ENCODE measurements at regions not wholly inside any gene's neighbourhood (a gene's known extent, or its start where the extent isn't known, plus 50 kb on each side); places are given as distances from the start of the nearest gene placed in this dataset.

DNA sequence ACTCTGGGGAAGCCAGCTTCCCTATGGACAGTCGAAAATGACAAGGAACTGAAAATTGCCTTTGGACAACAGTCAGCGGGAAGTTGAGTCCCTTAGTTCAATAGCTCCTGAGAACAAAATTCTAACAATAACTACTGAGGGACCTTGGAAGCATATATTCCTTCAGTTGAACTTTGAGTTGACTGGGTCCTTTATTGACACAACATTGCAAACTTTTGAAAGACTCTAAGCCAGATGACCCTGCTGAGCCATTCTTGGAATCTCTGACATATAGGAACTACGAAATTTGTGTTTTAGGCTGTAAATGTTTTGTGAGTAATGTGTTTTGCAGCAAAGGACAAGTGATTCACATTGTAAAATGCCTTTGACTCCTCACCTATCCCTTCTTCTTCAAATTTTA, 548.8 kb upstream of the LCORL start:
- Histone ChIP-seq H3K27ac (no peak overlapping the region), H3K4me3 (no peak overlapping the region), H3K27me3 (replicated peaks; ENCODE audit: insufficient read depth) (no peaks in the 10 kb centered on the region), H3K9me3 (no peaks in the 10 kb centered on the region), H3K36me3 (no peaks in the 10 kb centered on the region), H3K4me1 (ENCODE audit: control insufficient read depth in 1 of 2, low read depth in 2 of 2) (no peaks in the 10 kb centered on the region)
- ATAC-seq (ENCODE audit: insufficient number of reproducible peaks, low FRiP score, low read depth) (no peak), DNase-seq (ENCODE audit: low spot score) (no peak)
- TF ChIP-seq, protein P1, sequence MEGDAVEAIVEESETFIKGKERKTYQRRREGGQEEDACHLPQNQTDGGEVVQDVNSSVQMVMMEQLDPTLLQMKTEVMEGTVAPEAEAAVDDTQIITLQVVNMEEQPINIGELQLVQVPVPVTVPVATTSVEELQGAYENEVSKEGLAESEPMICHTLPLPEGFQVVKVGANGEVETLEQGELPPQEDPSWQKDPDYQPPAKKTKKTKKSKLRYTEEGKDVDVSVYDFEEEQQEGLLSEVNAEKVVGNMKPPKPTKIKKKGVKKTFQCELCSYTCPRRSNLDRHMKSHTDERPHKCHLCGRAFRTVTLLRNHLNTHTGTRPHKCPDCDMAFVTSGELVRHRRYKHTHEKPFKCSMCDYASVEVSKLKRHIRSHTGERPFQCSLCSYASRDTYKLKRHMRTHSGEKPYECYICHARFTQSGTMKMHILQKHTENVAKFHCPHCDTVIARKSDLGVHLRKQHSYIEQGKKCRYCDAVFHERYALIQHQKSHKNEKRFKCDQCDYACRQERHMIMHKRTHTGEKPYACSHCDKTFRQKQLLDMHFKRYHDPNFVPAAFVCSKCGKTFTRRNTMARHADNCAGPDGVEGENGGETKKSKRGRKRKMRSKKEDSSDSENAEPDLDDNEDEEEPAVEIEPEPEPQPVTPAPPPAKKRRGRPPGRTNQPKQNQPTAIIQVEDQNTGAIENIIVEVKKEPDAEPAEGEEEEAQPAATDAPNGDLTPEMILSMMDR (IDR thresholded peaks at IDR 0.05) = no peak

DNA sequence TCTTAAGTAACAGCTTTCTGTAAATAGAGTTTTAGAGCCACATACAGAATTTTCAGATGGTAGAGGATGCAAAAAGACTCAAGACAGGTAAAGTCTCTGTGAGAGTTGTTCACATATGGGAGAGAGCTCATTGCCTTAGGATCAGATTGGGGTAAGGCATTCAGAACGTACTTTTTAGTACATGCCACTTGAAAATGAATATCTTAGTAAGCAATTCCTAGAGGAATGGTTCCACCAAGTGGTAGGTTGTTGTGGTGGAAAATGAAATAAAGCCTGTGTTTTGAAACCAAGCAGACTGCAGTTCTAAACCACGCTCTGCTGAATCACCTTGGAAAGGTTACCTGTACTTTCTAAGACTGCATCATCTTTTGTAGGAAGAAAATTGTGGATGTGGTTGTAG, 547.0 kb upstream of the LCORL start:
- TF ChIP-seq, protein P1 (IDR thresholded peaks at IDR 0.05) = no peak
- H3K27ac ChIP-seq = no peak overlapping the region

DNA sequence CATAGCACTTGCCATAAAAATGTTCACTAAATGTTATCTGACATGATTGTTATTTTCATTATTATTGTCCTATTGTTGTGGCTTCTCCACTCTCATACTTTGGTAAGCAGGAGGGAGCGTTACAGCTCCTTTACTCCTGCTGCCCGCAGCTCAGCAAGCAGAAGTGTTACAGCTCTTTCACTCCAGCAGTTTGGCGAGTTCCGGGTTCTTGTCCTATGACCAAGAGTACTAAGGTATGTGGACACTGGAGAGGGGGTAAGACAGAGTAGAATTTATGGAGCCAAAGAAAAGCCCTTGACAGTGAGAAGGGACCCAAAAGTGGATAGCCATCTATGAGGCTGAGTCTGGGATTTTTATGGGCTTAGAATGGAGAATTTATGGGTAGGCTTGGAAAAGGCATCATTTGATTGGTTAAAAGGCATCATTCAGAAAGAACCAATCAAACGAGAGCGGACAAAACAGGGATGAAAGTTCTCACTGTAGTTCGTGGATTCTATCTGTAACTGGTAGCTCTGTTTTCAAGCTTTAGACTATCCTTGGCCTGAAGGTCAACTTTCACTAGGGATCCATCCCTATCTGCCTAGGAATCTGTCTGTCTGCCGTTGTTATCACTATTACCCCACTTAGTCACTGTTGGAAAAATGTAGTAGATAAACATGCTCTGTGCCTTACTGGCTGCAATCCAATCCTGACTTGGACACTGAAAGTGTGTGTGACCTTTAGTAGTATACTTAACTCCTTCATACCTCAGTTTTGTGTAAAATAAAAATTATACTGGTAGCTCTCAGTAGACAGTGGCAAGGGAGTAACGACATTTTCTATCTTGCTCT, 545.6 kb upstream of the LCORL start:
- TF ChIP-seq, protein P1 (IDR thresholded peaks at IDR 0.05) = no peak
- DNase-seq (ENCODE audit: low spot score) = no peak
- no peak for ATAC-seq (ENCODE audit: insufficient number of reproducible peaks, low FRiP score, low read depth)
- Histone ChIP-seq H3K36me3 (no peaks in the 10 kb centered on the region), H3K4me1 (ENCODE audit: control insufficient read depth in 1 of 2, low read depth in 2 of 2) (no peaks in the 10 kb centered on the region), H3K9me3 (no peaks in the 10 kb centered on the region), H3K27me3 (replicated peaks; ENCODE audit: insufficient read depth) (no peaks in the 10 kb centered on the region), H3K4me3 (no peak overlapping the region), H3K27ac (no peak overlapping the region)

More for the DNA sequence above, 547.0 kb upstream of the LCORL start:
- H3K4me1 ChIP-seq (ENCODE audit: control insufficient read depth in 1 of 2, low read depth in 2 of 2) = no peaks in the 10 kb centered on the region
- H3K27me3 ChIP-seq (replicated peaks; ENCODE audit: insufficient read depth) = no peaks in the 10 kb centered on the region
- no peak for ATAC-seq (ENCODE audit: insufficient number of reproducible peaks, low FRiP score, low read depth)
- H3K9me3 ChIP-seq = no peaks in the 10 kb centered on the region
- no peaks in the 10 kb centered on the region for H3K36me3 ChIP-seq
- no peak for DNase-seq (ENCODE audit: low spot score)
- no peak overlapping the region for H3K4me3 ChIP-seq

DNA sequence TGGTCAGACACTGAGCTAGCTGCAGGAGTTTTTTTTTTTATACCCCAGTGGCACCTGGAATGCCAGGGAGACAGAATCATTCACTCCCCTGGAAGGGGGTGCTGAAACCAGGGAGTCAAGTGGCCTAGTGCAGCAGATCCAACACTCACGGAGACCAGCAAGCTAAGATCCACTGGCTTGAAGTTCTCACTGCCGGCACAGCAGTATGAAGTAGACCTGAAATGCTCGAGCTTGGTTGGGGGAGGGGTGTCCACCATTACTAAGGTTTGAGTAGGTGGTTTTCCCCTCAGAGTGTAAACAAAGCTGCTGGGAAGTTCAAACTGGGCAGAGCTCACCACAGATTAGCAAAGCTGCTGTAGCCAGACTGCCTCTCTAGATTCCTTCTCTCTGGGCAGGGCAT, 537.9 kb upstream of the LCORL start:
- no peak overlapping the region for H3K4me3 ChIP-seq
- H3K27me3 ChIP-seq (replicated peaks; ENCODE audit: insufficient read depth) = no peaks in the 10 kb centered on the region
- H3K4me1 ChIP-seq (ENCODE audit: control insufficient read depth in 1 of 2, low read depth in 2 of 2) = no peaks in the 10 kb centered on the region
- H3K27ac ChIP-seq = no peak overlapping the region
- DNase-seq (ENCODE audit: low spot score) (no peak), ATAC-seq (ENCODE audit: insufficient number of reproducible peaks, low FRiP score, low read depth) (no peak)
- H3K36me3 ChIP-seq = no peaks in the 10 kb centered on the region
- H3K9me3 ChIP-seq = no peaks in the 10 kb centered on the region
- TF ChIP-seq, protein P1 (IDR thresholded peaks at IDR 0.05) = no peak

DNA sequence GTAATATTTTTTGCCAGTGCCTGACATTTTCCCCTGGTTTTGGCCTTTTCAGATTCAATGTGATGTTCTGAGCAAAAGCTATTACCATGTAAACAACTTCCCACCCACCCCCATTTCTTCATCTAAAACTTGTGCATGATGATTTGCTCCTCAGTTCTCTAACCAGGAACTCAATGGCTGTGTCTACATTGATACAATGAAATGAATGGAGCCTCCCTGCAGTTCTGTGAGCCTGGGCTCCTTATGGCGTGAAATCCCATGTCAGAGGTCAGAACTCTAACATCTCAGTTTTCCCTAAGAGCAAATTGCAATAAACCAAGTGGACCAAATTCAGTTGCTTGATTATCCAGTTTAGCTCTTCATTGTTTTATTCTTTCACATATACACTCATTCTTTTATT, 534.8 kb upstream of the LCORL start:
- no peak for DNase-seq (ENCODE audit: low spot score)
- no peak overlapping the region for H3K27ac ChIP-seq
- H3K27me3 ChIP-seq (replicated peaks; ENCODE audit: insufficient read depth) = no peaks in the 10 kb centered on the region
- TF ChIP-seq, protein P1 (IDR thresholded peaks at IDR 0.05) = no peak
- no peak overlapping the region for H3K4me3 ChIP-seq
- ATAC-seq (ENCODE audit: insufficient number of reproducible peaks, low FRiP score, low read depth) = no peak
- H3K4me1 ChIP-seq (ENCODE audit: control insufficient read depth in 1 of 2, low read depth in 2 of 2) = no peaks in the 10 kb centered on the region
- no peaks in the 10 kb centered on the region for H3K36me3 ChIP-seq
- H3K9me3 ChIP-seq = no peaks in the 10 kb centered on the region
